Ovary (tissue), 7 donors: ENCODE measurements at regions not wholly inside any gene's neighbourhood (a gene's known extent, or its start where the extent isn't known, plus 50 kb on each side); places are given as distances from the start of the nearest gene placed in this dataset.

Source experiments
- DNase-seq, 5 donors: peaks; one replicate each; pipeline ENCODE4 v3.0.0-alpha.2; 2019 to 2020
- H3K27ac ChIP-seq, 2 donors: fragments of 200-600 bp; one replicate each; pipeline versions ENCODE4 v1.5.1 to v1.8.0; 2019 to 2022
- H3K27me3 ChIP-seq: fragments of 200-600 bp; one replicate; pipeline ENCODE4 v1.8.0; 2022
- H3K36me3 ChIP-seq: fragments of 200-600 bp; sonication (generic); one replicate; pipeline ENCODE4 v1.5.1; 2019
- H3K4me1 ChIP-seq: one replicate; pipeline ENCODE4 v1.8.1; 2013; ENCODE audit warnings: mild to moderate bottlenecking, moderate library complexity; ENCODE audit not compliant: insufficient read depth
- H3K4me3 ChIP-seq: fragments of 200-600 bp; sonication (generic); one replicate; pipeline ENCODE4 v1.5.1; 2017
- H3K9me3 ChIP-seq, 2 donors: fragments of 200-600 bp in 1 of 2; sonication (generic) in 1 of 2; one replicate each; pipeline versions ENCODE4 v1.5.1 to v1.8.1; 2013 to 2019; ENCODE audit warnings: mild to moderate bottlenecking in 1 of 2, moderate library complexity in 1 of 2
- CTCF ChIP-seq, 3 donors: fragments of 450-650 bp in 2 of 3; fragments of 200-600 bp in 1 of 3; IDR thresholded peaks; one replicate each; pipeline versions ENCODE4 v1.5.1 to v1.8.0; 2016 to 2022; ENCODE audit warnings: antibody characterized with exemption in 3 of 3, mild to moderate bottlenecking in 1 of 3
- EP300 ChIP-seq: sonication (generic); formaldehyde crosslinking; IDR thresholded peaks from one replicate; pipeline ENCODE4 v1.6.1; 2017; ENCODE audit warnings: antibody characterized with exemption
- POLR2A ChIP-seq: fragments of 450-650 bp; IDR thresholded peaks from one replicate; pipeline ENCODE4 v1.6.1; 2017; ENCODE audit warnings: antibody characterized with exemption, mild to moderate bottlenecking, moderate library complexity
- WGBS, 3 donors: extraction: QIAGEN DNeasy Blood & Tissue Kit in 1 of 3; methylation state at CpG; one replicate each; pipeline versions ENCODE4 v1.1.5 to v1.1.7; 2013 to 2017; 5-methylcytosine and 5-hydroxymethylcytosine counted together
- intact Hi-C, 4 donors: fragments of 100-400 bp; cut with DNase I; formaldehyde crosslinking; loops; one replicate each; pipeline versions ENCODE4 v1.11.0 to v1.15.1; 2022 to 2023
- donor health status: DM: no; HTN: no; CAD: no; lungs with moderate emphysema.
- donor health status: DM: no; HTN: no; CAD: no.
- donor health status: Bipolar disorder and iron deficiency.
- donor health status: DM: no; HTN: no; CAD: no.
- donor health status: DM: yes; HTN: yes; CAD: no.

- H3K27ac ChIP-seq, result no peak overlapping the region
- intact Hi-C loops, result no loop called here
- no peak overlapping the region for H3K4me3 ChIP-seq
- no peak for TF ChIP-seq EP300
- peaks cover 2% of the 10 kb centered on the region for H3K4me1 ChIP-seq
- DNase-seq, result no peak
- 89 to 90% (median 90%) methylated on average over 9 of the region's 9 CpGs for WGBS, 3 donors
- no peaks in the 10 kb centered on the region for H3K27me3 ChIP-seq
- H3K36me3 ChIP-seq, result no peaks in the 10 kb centered on the region
- H3K9me3 ChIP-seq, result no peaks in the 10 kb centered on the region
These were observed 343.1 kb downstream of the CYRIA start for GRCh38 chr2:16322308-16323125.

GRCh38 chr2:16321872-16322271 lies 343.8 kb downstream of the CYRIA start:
- peaks cover 2% of the 10 kb centered on the region for H3K4me1 ChIP-seq
- H3K27ac ChIP-seq, result no peak overlapping the region
- no peaks in the 10 kb centered on the region for H3K9me3 ChIP-seq
- intact Hi-C loops, result no loop called here
- WGBS, 3 donors, result 86 to 91% (median 89%) methylated on average over 4 of the region's 4 CpGs
- no peak for TF ChIP-seq EP300
- no peak for TF ChIP-seq POLR2A
- H3K27me3 ChIP-seq, result no peaks in the 10 kb centered on the region
- H3K4me3 ChIP-seq, result no peak overlapping the region
- DNase-seq, result no peak
- H3K36me3 ChIP-seq, result no peaks in the 10 kb centered on the region

GRCh38 chr2:16321256-16321655 lies 344.4 kb downstream of the CYRIA start:
- Histone ChIP-seq H3K9me3 (no peaks in the 10 kb centered on the region), H3K36me3 (no peaks in the 10 kb centered on the region), H3K4me3 (no peak overlapping the region), H3K27me3 (no peaks in the 10 kb centered on the region), H3K27ac (no peak overlapping the region), H3K4me1 (peaks cover 2% of the 10 kb centered on the region)
- 90 to 92% (median 92%) methylated on average over 9 of the region's 9 CpGs for WGBS, 3 donors
- TF ChIP-seq POLR2A, result no peak
- TF ChIP-seq EP300, result no peak
- no peak for TF ChIP-seq CTCF (IDR thresholded peaks at IDR 0.05)
- no peak for DNase-seq
- intact Hi-C loops, result no loop called here

- no peak overlapping the region for H3K27ac ChIP-seq
- H3K4me3 ChIP-seq, result no peak overlapping the region
- no peak for DNase-seq
- H3K27me3 ChIP-seq, result no peaks in the 10 kb centered on the region
- no peaks in the 10 kb centered on the region for H3K9me3 ChIP-seq
- TF ChIP-seq POLR2A (no peak), EP300 (no peak), CTCF (IDR thresholded peaks at IDR 0.05) (no peak)
- peaks cover 2% of the 10 kb centered on the region for H3K4me1 ChIP-seq
- intact Hi-C loops, result no loop called here
- H3K36me3 ChIP-seq, result no peaks in the 10 kb centered on the region
- 87 to 92% (median 90%) methylated on average over 11 of the region's 11 CpGs for whole genome bisulfite sequencing, 3 donors
These were observed 344.9 kb downstream of the CYRIA start for GRCh38 chr2:16320716-16321115.

- no peaks in the 10 kb centered on the region for H3K9me3 ChIP-seq
- no peaks in the 10 kb centered on the region for H3K36me3 ChIP-seq
- intact Hi-C loops, result no loop called here
- no peak overlapping the region for H3K27ac ChIP-seq
- no peak for DNase-seq
- no peaks in the 10 kb centered on the region for H3K27me3 ChIP-seq
- no peak for TF ChIP-seq EP300
- no peak for TF ChIP-seq POLR2A
- TF ChIP-seq CTCF (IDR thresholded peaks at IDR 0.05), result no peak
- H3K4me3 ChIP-seq, result no peak overlapping the region
- peaks cover 2% of the 10 kb centered on the region for H3K4me1 ChIP-seq
- 35 to 47% (median 40%) methylated on average over 12 of the region's 12 CpGs for WGBS, 3 donors
These were observed 346.0 kb downstream of the CYRIA start for GRCh38 chr2:16319551-16320121.
